HepG2 (cell line): ENCODE measurements at regions not wholly inside any gene's neighbourhood (a gene's known extent, or its start where the extent isn't known, plus 50 kb on each side); places are given as distances from the start of the nearest gene placed in this dataset.

Experiments used
- ETV6 ChIP-seq: sonication (generic); formaldehyde crosslinking; conservative IDR thresholded peaks from 2 replicates; pipeline ENCODE4 v1.4.0; 2020; ENCODE audit warnings: missing genetic modification reagents
- POLR2A ChIP-seq, 2 experiments: IDR thresholded peaks; 2 replicates each; pipeline ENCODE4 v1.6.1; 2011; ENCODE audit warnings: low read depth in 2 of 2, low read length in 2 of 2, mild to moderate bottlenecking in 1 of 2, moderate library complexity in 1 of 2; ENCODE audit not compliant: insufficient read depth in 1 of 2
- ZNF274 ChIP-seq: sonication (generic); formaldehyde crosslinking; IDR thresholded peaks from 2 replicates; pipeline ENCODE4 v1.5.1; 2020; ENCODE audit warnings: mild to moderate bottlenecking, missing genetic modification reagents

DNA sequence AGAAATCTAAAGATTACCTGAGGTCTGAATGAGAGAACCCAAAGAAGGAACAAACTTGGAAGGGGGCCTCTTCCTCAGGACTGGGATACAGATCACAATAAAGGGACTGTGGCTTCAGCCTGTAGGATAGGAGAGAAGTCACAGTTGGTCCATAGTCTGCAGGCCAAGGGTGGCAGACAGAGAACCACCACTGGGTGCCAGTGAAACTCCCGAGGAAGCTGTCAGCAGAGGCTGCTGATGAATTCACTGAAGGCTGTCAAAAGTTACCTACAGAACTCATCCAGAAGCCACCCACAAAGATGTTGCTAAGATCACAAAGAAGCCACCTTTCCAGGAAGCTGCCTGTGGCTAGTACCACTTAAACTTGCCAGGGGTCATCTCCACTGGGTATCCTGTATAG is 78.5 kb downstream of the TMCO5A start:
- no peak for TF ChIP-seq ETV6 (CRISPR knock-in tag)
- TF ChIP-seq POLR2A (IDR thresholded peaks at IDR 0.05; ENCODE audit: insufficient read depth in 1 of 2, low read depth in 2 of 2, low read length in 2 of 2), result no peak
- TF ChIP-seq ZNF274 (CRISPR knock-in tag), result no peak
